CD1c-positive myeloid dendritic cell (primary cell): ENCODE measurements at regions not wholly inside any gene's neighbourhood (a gene's known extent, or its start where the extent isn't known, plus 50 kb on each side); places are given as distances from the start of the nearest gene placed in this dataset.

Experiments used
- DNase-seq: peaks from one replicate; pipeline ENCODE4 v3.0.0-alpha.2; 2016; ENCODE audit errors: extremely low spot score

GRCh38 chr2:16818203-16818556, 152.5 kb upstream of the CYRIA start:
- no peak for DNase-seq

- DNase-seq: peak; percentile 18
These were observed 151.9 kb upstream of the CYRIA start for GRCh38 chr2:16817305-16818202.

DNA sequence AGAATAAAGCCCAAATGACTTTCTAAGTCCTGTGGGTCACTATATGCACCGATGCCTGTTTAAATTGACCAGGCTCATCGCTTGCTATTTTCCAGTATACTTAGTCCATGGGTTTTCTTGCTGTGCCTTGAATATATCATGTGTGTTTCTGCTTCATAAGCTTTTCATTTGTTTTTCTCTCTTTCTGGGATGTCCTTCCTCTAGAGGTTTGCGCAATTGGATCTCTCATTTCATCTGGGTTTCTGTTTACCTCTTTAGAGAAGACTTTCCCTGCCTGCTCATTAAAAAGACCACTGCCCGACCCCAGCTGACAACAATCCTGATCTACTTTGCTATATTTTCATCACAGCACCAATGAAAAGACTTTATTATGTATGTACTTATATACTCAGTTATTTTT, 150.9 kb upstream of the CYRIA start:
- DNase-seq: no peak

- peak; percentile 25 for DNase-seq
These were observed 150.4 kb upstream of the CYRIA start for GRCh38 chr2:16816016-16816415.

DNA sequence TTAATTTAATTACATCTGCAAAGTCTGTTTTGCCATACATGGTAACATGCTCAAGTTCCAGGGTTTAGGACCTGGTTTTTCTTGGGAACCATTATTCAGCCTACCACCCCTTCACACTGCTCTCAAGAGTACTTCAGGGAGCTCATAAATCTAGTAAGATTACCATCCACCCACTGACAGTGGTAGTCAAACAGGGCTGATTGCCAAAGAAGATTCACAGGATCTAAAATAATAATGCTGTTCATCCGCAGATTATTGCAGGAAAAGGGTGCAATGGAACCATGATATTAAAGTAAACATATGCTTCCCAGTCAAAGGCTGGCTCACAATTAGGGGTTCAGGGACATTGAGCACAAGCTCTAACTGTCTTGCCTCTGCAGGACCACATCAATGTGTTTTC, 148.0 kb upstream of the CYRIA start:
- DNase-seq: no peak

DNA sequence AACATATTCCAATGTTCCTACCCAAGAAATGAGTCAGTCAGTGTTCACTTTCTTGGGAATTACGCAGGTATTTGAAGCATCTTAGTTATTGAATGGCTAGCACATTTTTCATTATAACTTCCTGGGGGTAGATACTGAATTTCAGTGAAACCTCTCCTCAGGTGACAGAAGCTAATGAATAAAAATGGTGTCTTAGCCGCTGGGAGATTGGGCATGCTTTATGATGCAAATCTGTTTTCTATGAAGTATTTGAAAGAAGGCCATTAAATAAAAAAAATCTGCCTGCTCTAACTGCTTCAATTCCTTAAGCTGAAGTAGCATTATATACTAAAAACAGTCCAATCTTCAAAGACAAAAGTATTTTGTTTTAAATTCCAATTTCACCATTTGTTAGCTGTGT, 132.8 kb upstream of the CYRIA start:
- DNase-seq: no peak

GRCh38 chr2:16791496-16791895, 125.9 kb upstream of the CYRIA start:
- DNase-seq: no peak

DNA sequence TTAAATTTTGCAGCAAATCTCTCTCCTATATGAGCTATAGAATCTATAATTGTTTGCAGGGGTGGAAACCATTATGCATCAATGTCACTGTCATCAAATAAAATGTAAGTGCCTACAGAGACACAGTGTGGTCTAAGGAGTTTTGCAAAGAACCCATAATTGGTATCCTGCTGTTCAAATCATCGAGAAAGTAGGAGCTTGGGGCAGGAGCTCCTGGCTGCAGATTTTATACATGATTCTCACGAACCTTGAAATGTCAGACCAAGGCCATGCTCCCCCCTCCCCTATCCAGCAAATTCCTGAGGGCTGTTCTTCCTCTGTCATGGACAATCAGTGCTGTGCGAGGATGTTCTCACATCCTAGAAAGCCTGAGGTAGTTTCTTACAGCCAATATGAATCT, 119.5 kb upstream of the CYRIA start:
- no peak for DNase-seq

- no peak for DNase-seq
These were observed 119.0 kb upstream of the CYRIA start for GRCh38 chr2:16784652-16785051.

GRCh38 chr2:16777123-16777870, 111.7 kb upstream of the CYRIA start:
- no peak for DNase-seq

- no peak for DNase-seq
These were observed 110.2 kb upstream of the CYRIA start for GRCh38 chr2:16775899-16776231.

DNA sequence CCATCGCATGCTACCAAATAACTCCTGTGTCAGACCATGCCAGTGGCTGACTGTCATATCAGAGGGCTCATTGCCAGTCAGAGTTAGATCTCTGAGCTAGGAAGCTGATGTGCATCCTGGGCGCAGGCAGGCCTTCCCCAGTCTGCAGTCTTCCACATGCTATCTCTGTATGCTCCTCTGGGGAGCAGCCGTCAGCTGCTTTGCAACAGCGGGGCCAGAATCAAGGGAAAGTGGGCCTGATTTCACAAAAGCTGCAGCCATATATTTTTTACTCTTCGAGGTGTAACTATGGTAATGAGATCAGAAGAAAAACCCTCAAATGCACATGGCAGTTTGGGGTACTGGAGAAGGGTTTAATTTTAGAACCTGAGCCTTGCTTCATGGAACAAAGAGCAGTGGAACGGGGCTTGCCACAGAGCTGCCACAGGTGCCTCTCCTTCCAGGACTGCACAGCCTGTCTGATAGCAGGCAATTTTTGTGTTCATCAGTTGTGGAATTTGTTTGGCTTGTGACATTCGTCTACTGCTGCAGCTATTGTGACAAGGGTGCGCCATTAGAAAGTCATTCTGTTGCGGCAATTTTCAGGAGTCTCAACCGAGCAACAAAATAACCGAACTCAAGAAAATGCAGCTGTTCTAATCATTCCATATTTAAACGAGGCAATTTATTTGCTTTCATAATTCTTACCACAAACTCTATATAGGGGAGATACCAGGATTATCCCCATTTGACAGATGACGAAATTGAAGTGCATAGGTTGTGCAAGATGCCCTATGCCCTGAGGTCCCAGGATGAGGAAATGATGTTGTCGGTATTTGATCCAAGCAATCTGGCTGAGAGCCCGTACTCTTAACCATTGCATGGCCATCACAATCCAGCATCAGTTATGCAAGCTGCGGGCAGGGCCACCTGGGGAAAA, 109.6 kb upstream of the CYRIA start:
- peak; percentile 5 for DNase-seq

DNA sequence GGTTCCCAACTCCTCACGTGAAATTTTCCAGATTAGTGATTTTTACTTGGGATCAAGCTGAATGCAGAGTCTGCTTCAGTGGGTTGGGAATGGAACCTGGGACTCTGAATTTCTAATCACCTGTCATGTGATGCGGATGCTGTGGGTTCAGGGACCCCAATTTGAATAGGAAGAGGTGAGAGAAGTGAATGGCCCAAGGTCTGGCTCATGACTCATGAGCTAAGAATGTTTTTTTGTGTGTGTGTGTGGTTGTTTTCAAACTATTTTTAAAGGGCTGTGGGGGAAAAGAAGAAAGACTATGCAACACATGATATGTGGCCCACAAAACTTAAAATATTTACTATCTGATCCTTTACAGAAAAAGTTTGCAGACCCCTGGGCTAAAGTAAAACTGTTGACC, 108.5 kb upstream of the CYRIA start:
- no peak for DNase-seq

GRCh38 chr2:16773080-16773713, 107.6 kb upstream of the CYRIA start:
- peak; percentile 69 for DNase-seq

DNA sequence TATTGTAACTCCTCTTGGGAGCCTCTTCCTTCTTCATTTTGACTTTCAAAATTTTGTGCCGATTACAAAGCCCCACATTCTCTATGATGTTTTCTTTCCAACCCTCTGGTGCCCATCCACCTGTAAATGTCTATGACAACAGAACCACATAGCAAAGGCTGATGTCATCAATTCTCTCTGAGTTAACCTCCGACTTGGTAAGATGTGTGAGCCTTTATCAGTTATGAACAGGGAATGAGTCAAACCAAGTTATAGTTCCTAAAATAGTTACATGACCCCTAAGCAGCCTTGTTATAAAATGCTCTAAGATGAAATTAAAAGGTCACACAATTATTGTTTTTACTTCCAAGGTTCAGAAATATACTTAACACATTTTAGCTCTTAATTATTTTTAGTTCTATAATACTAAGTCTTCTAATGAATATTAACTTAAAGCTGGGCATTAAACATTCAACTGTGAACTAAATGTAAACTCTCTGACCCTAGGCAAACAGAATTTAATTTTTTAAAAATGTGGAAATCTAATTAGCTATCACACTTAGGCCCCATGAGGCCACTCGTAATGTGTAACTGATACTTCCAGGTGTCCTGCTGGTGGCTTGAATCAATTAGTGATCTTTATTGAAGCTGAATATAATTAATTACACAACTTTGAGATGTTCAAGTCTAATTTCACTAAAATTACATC, 102.3 kb upstream of the CYRIA start:
- no peak for DNase-seq

GRCh38 chr2:16765356-16765755, 99.7 kb upstream of the CYRIA start:
- no peak for DNase-seq

DNA sequence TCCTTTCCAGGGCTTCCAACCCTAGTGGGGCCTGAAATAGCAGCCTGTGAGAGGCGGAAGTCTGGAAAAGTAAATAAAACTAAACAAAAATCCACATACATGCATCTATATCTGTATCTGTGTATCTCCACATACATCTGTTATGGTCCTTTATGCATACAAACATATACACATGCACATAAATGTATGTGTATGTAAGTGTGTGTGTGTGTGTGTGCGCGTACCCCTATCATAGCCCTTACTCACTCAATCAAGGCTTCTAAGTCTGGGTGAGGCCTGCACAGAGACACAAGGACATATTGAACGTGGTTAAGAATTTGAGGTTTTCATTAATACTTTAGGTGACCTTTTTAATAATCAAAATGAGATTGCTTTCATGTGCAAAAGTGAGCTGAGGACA, 98.9 kb upstream of the CYRIA start:
- DNase-seq: no peak

GRCh38 chr2:16763493-16763899, 97.9 kb upstream of the CYRIA start:
- peak; percentile 50 for DNase-seq

DNA sequence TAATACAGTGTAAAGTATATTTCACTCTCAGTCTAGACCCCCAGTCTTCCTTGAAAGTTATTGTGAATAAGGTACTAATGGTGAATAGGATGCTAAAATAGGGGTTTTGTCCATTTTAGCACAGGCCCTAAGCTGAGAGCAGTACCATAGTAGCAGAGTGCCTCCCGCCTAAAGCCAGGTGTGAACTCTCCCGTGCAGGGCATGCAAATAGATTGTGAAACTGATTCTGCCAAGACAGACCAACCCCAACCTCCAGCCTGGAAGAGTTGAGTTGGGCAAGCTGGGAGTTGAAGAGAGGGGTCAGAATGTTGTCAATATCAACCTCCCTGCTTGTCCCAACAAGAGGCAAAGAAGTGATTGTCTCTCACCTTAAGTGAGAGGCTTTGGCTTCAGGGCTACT, 97.4 kb upstream of the CYRIA start:
- no peak for DNase-seq

DNA sequence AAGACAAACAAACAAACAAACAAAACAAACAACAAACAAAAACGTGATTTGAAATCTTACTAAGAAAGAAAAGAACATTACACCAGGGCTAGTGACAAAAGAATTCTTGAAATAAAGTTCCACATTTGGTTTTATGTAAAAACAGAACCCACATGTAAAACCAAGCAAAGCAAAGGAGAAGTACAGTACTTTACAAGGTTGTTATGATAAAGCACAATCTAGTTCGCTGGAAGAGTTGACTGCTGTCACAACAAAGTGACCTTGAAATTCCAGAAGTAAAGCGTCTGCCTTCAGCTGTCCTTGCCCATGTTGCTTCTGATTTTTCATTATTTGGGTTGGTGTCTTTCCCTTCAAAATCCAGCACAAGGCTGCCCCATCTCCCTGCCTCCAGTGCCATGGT, 94.8 kb upstream of the CYRIA start:
- peak; percentile 65 for DNase-seq
